Neural cell (in vitro differentiated cells): ENCODE measurements at regions not wholly inside any gene's neighbourhood (a gene's known extent, or its start where the extent isn't known, plus 50 kb on each side); places are given as distances from the start of the nearest gene placed in this dataset.

Source experiments
- CTCF ChIP-seq: fragments of 450-650 bp; IDR thresholded peaks from 2 replicates; pipeline ENCODE4 v1.5.1; 2014; ENCODE audit warnings: antibody characterized with exemption, mild to moderate bottlenecking, moderate library complexity; ENCODE audit not compliant: poor library complexity, severe bottlenecking
- EP300 ChIP-seq: fragments of 450-650 bp; conservative IDR thresholded peaks from 2 replicates; pipeline ENCODE4 v1.6.1; 2014; ENCODE audit warnings: antibody characterized with exemption, mild to moderate bottlenecking, moderate library complexity; ENCODE audit not compliant: poor library complexity, severe bottlenecking
- EZH2 ChIP-seq: fragments of 200-600, 300-800 bp; shearing (Covaris generic), sonication (generic); IDR thresholded peaks from 2 replicates; pipeline ENCODE4 v1.6.1; 2014; ENCODE audit warnings: antibody characterized with exemption, low read length, borderline replicate concordance, mild to moderate bottlenecking; ENCODE audit not compliant: insufficient read depth, poor library complexity, severe bottlenecking
- MXI1 ChIP-seq: fragments of 450-650 bp; conservative IDR thresholded peaks from 2 replicates; pipeline ENCODE4 v1.6.1; 2014; ENCODE audit warnings: antibody characterized with exemption, mild to moderate bottlenecking; ENCODE audit not compliant: poor library complexity, severe bottlenecking
- POLR2AphosphoS5 ChIP-seq: IDR thresholded peaks from 2 replicates; pipeline ENCODE4 v1.6.1; 2012
- RAD21 ChIP-seq: fragments of 450-650 bp; conservative IDR thresholded peaks from 2 replicates; pipeline ENCODE4 v1.6.1; 2014; ENCODE audit warnings: antibody characterized with exemption, mild to moderate bottlenecking, moderate library complexity
- REST ChIP-seq: IDR thresholded peaks from 2 replicates; pipeline ENCODE4 v1.6.1; 2012; ENCODE audit warnings: borderline replicate concordance
- SMC3 ChIP-seq: fragments of 450-650 bp; conservative IDR thresholded peaks from 2 replicates; pipeline ENCODE4 v1.6.1; 2014; ENCODE audit warnings: antibody characterized with exemption, mild to moderate bottlenecking, moderate library complexity; ENCODE audit not compliant: poor library complexity
- TAF1 ChIP-seq: IDR thresholded peaks from 2 replicates; pipeline ENCODE4 v1.6.1; 2012; ENCODE audit warnings: low read depth

- TF ChIP-seq CTCF (no peak), SMC3 (no peak), REST (no peak), POLR2AphosphoS5 (no peak), RAD21 (no peak), EZH2 (no peak), EP300 (no peak), MXI1 (no peak), TAF1 (no peak)
Observed at GRCh38 chr18:73944715-73945114, 202.9 kb downstream of the FBXO15 start.
